Smooth muscle cell of the brain vasculature (primary cell): ENCODE measurements at regions not wholly inside any gene's neighbourhood (a gene's known extent, or its start where the extent isn't known, plus 50 kb on each side); places are given as distances from the start of the nearest gene placed in this dataset.
A peak's percentile ranks its signal among the peaks of the same experiment; 100 is the strongest.

Experiments
- DNase-seq: peaks from one replicate; pipeline ENCODE4 v3.0.0-alpha.2; 2012; ENCODE audit warnings: low read depth, low spot score

GRCh38 chr20:58162986-58163385 lies 65.5 kb downstream of the ANKRD60 start:
- DNase-seq: no peak

DNA sequence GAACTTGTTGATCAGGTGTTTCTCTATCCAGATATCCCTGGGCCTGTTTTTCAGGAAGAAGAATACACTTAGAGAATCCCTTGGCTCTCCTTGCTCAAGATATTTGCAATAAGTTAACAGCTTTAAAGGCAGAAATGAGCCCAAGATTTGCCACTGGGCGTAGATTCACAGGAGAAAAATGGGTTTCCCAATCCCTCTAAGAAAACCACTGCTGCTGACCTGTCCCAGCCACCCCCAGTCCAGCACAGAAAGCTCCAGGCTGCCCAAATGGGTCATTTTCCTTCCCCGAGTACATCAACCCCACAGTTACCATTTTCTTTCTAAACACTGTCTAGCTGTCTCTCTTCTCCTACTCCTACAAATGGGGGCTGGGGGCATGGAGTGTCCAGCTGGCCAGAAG lies 67.3 kb downstream of the ANKRD60 start:
- no peak for DNase-seq

DNA sequence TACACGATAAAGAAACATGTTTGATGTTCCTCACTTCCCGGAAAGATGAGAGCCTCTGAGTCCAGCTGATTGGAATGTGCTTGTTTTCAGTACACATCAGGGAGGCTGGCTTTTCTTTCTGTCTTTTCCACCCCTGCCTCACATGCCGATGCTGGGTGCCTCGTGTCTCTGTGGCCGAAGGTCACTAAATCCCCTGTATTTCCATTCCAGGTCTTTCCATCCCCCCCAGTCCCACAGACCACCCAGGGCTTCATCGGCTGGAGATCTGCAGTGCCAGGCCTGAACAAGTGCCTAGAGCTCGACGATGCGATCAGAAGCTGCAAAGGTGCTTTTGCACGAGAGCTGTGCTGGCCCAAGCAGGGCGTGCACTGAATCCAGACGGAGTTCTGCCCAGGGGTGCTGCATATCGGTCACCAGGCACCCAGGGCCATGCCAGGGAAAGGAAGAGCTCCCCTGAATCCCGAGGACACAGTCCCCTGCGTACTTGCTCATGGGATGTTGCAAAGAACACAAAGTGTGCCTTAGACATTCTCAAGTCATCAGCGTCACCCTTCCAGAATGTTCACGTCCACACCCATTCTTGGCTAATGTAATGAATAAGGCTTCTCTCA lies 67.9 kb downstream of the ANKRD60 start:
- DNase-seq: peak; percentile 57

DNA sequence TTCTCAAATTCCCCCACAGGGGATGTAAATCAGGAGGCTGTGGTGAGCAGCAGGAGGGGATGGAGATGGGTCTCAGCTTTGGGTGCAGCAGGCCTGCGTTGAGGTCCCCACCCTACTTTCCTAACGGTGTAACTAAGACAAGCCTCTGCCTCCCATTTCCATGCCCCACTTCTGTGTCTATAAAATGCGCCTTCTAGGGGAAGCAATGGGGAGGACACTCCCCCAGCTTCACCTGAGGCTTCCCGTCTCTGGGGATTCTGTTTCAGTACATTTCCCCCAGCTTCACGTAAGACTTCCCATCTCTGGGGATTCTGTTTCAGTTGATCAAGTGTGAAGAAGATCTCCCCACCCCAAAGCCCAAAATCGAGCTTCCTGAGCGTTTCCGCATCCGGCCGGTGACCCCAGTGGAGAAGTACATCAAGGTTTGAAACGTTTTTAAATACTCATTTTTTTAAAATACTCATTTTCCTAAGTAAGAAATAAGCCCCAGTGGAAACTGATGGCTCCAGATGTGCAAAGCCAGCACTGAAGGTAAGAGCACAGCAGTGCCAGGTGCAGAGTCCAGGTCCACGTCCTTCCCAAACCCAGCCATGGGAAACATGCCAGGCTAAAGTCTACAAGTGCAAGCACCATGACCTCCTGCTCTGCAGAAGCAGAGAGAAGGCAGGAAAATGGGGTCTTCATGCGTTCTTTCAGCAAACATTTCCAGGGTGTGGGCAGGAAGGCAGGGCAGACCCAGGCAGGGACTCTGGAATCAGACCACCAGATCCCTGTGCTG lies 73.1 kb downstream of the ANKRD60 start:
- no peak for DNase-seq

DNA sequence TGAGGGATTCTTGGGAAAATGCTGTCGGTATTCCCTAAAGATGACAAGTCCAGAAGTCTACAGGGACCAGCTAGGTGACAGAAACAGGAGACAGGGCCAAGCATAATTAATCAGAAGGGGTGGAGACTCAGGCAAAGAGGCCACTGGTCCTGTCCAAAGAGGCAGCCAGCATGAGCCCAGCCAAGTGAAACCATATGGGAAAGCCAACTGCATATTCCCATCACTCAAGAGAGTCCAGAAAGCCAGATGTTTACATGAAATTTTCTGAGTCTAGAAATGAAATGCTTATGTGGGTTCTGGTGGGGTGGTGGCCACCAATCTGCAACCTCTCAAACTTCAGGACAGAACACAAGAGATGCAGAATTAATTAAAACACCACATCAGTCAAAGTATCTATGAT lies 74.3 kb downstream of the ANKRD60 start:
- DNase-seq: no peak

- DNase-seq: no peak
These were observed 75.3 kb downstream of the ANKRD60 start for GRCh38 chr20:58153121-58153520.

DNA sequence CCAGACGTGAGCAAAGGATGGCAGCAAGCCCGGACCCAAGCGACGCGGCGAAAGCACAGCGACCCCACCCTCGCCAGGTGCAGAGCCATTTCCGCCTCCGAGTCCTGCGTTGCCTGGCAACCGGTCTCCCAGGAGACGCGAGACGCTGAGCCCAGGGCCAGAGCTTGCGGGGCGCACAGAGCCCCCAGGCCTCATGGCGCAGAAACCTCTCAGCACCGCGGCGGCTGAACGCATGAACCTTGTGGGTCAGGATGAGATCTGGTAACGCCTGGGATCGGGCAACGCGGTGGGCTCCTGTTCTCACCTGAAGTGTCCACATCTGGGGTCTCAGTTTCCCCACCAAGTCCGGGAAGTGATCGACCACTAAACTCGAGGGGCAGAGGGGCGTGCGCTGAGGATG lies 77.7 kb downstream of the ANKRD60 start:
- no peak for DNase-seq

DNA sequence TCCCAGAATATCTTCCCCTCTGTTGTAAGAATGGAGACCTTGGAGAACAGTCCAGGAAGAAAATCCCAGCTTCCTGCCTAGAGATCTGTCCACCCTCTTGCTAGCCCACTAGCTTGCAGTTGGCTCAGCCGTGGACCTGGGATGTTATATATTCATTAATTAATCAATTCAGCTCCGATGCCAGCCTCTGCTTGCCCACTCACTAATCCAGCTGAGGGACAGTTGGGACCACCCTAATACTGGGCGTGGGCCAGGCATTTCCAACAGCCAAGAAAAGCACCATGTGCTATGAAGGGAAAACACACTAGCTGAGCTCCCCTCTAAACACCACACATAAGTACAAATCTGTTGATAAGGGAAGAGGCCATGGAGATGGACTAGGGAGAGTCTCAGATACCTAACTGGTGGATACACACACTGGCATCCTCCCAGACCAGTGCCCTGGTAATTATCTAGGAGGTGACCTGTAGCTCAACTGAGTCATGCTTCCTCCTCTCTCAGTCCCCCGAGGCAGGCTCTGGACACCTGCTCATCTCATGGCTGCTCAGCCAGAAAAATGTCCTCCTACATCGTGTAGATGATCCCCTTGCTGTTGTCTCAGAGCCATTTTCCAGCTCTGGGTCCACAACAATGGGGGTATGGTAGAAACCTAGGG lies 78.9 kb downstream of the ANKRD60 start:
- no peak for DNase-seq

GRCh38 chr20:58148891-58149290 lies 79.6 kb downstream of the ANKRD60 start:
- DNase-seq: no peak

GRCh38 chr20:58147628-58148370 lies 80.7 kb downstream of the ANKRD60 start:
- DNase-seq: no peak

DNA sequence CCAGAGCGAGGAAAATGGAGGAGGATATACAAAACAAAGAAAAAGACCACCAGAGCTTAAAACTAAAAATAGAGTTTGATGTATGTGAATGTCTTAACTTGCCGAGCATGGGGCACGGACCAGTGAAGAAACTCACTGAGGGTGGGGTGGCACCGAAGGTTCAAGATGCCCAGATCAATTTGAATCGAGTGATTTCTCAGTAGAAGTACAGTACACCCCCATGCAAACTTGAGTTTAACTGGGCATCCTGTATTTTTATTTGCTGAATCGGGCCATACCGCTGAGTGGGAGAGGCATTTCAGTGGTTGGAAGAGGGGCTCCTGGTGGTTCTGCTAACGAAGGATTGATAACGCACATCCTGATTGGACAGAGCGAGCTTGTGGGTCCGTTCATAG lies 81.7 kb downstream of the ANKRD60 start:
- no peak for DNase-seq

DNA sequence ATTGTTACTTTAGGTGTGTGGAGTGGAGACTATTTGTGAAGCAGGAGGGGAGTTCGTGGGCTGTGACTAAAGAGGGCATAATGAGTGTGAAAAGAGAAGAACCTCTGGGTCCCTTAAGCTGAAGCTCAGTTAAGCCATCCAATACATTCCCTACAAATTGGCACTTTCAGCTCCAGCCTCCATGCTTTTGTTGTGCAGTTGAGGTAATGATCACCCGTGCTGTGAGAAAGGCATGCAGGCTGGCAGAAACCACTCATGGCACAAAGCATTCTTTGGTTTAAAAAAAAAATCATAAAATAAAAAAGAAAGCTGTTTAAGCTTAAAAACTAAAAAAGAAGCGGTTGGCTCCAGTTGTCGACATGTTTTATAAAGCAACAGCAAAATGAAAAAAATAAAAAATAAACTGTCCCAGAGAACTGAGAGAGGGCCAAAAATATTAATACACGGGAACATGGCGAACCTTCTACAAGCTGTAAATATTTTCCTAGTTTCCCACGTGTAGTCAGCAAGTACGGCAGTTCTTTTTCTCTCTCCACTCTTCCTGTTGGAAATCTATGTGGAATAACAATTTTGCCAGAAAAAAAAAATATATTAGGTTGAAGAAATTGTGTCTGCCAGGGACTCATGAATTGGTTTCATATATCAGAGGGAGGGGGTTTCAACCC lies 82.2 kb downstream of the ANKRD60 start:
- DNase-seq: no peak

DNA sequence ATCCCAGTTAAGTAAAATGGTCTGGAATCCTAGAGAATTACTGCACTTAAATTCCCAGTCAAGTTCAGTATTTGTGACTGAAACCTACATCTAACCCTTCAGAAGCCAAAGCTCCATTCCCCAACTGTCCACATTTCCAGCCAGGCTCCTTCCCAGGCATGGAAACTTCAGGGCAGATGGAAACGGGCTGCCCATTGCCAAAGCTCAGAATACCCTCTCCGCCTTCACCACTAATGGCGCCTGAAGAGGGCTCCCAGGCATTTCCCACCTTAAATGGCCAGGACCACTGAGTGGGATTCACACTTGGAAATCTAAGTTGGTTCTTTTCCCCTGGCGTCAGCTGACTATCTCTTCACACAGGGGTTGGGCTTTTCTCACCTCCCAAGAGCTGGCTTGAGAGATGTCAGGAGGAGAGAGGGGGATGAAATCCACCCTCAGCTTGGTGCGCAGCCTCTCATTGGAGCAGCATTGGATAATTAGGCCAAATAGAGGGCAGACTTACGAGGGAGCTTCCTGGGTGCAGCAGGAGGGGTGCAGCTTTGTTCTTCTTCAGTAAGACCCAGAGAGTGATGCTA lies 82.9 kb downstream of the ANKRD60 start:
- DNase-seq: no peak

GRCh38 chr20:58144096-58144495 lies 84.4 kb downstream of the ANKRD60 start:
- DNase-seq: no peak

DNA sequence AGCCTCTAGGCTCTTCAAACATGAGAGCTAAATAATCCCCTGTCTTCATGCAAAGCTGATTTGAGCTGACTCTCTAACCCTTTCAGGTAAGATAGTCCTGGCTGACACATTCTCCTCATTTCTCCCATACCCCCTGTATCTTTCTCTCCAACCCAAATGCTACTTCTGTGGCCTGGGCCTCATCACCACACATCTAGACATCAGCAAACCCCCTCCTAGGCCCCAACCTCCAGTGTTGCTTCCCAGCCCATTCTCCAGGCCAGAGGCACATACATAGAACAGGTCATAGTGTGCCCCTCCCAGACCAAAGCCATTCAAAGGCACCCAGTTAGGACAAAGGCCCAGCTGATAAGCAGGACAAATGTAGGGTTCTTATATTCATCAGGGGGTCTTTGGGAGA lies 84.9 kb downstream of the ANKRD60 start:
- DNase-seq: no peak

DNA sequence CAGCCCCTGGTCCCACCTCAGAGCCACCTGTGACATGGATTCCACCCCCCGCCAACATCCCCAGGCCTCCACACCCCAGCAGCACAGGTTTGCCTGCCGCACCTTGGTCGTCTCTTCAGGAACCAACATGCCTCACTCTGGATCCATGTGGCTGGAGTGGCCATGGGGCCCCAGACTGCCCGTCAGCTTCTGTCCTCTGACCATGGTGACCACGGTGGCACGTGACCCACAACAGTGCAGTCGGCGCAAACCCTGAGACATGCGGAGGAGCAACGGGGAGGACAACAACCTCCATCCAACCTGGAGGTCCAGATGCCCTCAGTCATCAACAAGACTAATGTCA lies 85.6 kb downstream of the ANKRD60 start:
- no peak for DNase-seq

DNA sequence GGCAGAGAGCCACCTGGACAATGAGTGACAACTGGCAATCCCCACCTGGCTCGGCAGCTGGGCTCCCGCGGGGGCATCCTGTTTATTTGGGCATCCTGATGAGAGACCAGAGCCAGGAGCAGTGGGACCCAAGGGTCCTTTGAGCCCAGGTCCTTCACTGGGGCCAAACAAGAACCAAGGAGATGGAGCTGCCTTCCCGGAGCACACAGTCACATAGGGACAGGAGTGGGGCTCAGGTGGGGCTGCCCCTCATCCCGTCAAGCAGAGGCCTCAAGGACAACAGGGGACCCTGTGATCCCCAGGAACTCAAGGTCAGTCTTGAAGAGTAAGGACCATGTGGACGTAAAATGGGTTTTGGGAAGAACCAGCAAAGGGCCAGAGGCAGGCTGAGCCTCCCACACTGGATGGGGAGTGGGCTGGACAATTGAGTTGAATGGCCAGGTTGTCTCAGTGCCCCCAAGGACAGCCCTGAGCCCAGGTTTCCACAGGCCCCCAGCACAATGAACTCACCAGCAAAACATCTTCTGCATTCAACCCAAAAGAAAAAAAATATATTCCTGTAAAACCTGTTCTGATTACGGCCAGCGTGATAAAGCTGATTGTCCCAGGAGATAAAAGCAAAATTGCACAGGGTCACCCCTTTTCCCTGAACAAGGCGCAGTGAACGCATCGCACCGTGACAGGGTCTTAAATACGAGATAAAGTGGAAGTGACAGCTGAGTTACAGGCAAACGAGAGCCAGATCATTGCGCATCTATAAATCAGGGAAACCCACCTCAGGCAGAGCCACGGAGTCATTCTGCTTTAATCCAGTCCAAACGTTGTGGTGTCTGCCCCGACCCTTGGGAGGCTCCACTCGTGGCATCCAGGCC lies 86.2 kb downstream of the ANKRD60 start:
- DNase-seq: no peak

DNA sequence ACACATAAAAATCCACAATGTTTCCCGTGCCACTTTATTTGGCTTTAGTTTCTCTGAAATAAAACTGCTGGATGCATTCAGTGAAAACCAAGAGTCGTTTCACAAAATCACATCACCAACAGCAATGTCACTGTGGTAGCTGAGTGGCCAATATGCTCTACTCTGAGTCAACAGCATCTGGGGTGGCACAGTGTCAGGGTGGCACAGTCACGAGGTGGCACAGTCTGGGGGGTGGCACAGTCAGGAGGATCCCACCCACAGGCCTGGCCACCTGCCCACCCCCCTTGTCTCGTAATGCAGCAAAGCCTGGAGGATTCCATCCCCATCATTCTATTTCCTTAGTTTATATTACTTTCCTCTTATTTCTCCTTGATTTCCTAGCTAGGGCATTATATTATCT lies 87.0 kb downstream of the ANKRD60 start:
- no peak for DNase-seq

DNA sequence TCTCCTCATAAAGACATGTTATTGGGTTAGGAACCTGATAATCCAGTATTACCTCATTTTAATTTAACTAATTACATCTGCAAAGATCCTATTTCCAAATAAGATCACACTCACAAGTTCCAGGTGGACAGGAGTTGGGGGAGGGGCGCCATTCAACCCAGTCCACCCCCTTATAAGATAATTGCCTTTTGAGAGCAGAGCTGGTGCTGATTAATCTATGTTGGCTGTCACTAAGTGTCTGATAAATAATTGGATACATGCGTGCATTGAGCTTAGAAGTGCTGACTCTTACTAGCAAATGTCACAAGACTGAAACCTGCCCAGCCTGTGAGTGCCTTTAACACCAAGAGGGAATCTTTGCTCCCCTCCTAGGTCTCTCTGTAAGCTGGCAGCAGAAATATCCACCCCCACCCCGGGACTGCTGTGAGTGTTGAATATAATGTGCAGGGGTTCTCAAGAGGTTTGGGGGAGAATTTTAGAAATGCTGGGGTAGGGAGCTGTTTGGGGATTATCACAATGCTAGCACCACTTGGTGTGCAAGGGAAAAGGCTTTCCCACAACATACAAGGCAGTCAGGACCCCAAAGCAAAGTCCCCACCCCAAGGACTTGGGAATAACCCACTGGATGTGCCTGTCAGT lies 87.5 kb downstream of the ANKRD60 start:
- no peak for DNase-seq
